Stimulated activated CD4-positive, alpha-beta T cell treated with anti-CD3 and anti-CD28 coated beads, TNF-alpha, amount 100 ng/mL, for 48 hours (primary cell): ENCODE measurements at regions not wholly inside any gene's neighbourhood (a gene's known extent, or its start where the extent isn't known, plus 50 kb on each side); places are given as distances from the start of the nearest gene placed in this dataset.
"Not testable (repeated sequence)": the region's sequence is repeated elsewhere in the genome, so short reads cannot be mapped to it uniquely, and the experiment has no call there.

Source experiments
- DNase-seq, 3 donors: peaks; one replicate each; pipeline ENCODE4 v3.0.0-alpha.2; 2020; ENCODE audit warnings: low read depth in 3 of 3

- no peak for DNase-seq
Measured at GRCh38 chr7:145795132-145795531, 321.5 kb upstream of the CNTNAP2 start.

GRCh38 chr7:145784809-145785780 is 331.5 kb upstream of the CNTNAP2 start:
- no peak for DNase-seq

- DNase-seq, result not testable (repeated sequence)
Measured at GRCh38 chr7:145781388-145781787, 335.2 kb upstream of the CNTNAP2 start.

- DNase-seq, result no peak
Measured at GRCh38 chr7:145779140-145779539, 337.5 kb upstream of the CNTNAP2 start.

GRCh38 chr7:145774777-145775176 is 341.8 kb upstream of the CNTNAP2 start:
- DNase-seq, result no peak

GRCh38 chr7:145753004-145753403 is 363.6 kb upstream of the CNTNAP2 start:
- no peak for DNase-seq

GRCh38 chr7:145737617-145738016 is 379.0 kb upstream of the CNTNAP2 start:
- no peak for DNase-seq

GRCh38 chr7:145735061-145735460 is 381.5 kb upstream of the CNTNAP2 start:
- DNase-seq, result no peak

GRCh38 chr7:145732521-145732920 is 384.1 kb upstream of the CNTNAP2 start:
- DNase-seq, result no peak

GRCh38 chr7:145729691-145730090 is 386.9 kb upstream of the CNTNAP2 start:
- DNase-seq, result no peak

- DNase-seq, result no peak
Measured at GRCh38 chr7:145718129-145718528, 398.5 kb upstream of the CNTNAP2 start.

- DNase-seq, result no peak
Measured at GRCh38 chr7:145700488-145700887, 416.1 kb upstream of the CNTNAP2 start.

- no peak for DNase-seq
Measured at GRCh38 chr7:145698526-145699262, 417.9 kb upstream of the CNTNAP2 start.

GRCh38 chr7:145697412-145698107 is 419.0 kb upstream of the CNTNAP2 start:
- not testable (repeated sequence) for DNase-seq

GRCh38 chr7:145696071-145696470 is 420.5 kb upstream of the CNTNAP2 start:
- DNase-seq, result no peak

GRCh38 chr7:145692237-145692950 is 424.2 kb upstream of the CNTNAP2 start:
- no peak for DNase-seq

- DNase-seq, result no peak
Measured at GRCh38 chr7:145691377-145691914, 425.2 kb upstream of the CNTNAP2 start.

- DNase-seq, result no peak
Measured at GRCh38 chr7:145681646-145682045, 435.0 kb upstream of the CNTNAP2 start.

GRCh38 chr7:145681159-145681558 is 435.4 kb upstream of the CNTNAP2 start:
- DNase-seq, result no peak

GRCh38 chr7:145665499-145666258 is 450.9 kb upstream of the CNTNAP2 start:
- no peak for DNase-seq
